Prostate gland (tissue), 2 donors: ENCODE measurements at regions not wholly inside any gene's neighbourhood (a gene's known extent, or its start where the extent isn't known, plus 50 kb on each side); places are given as distances from the start of the nearest gene placed in this dataset.
"Not testable (repeated sequence)": the region's sequence is repeated elsewhere in the genome, so short reads cannot be mapped to it uniquely, and the experiment has no call there.

ENCODE experiments used
- DNase-seq: peaks from one replicate; pipeline ENCODE4 v3.0.0-alpha.2; 2019; ENCODE audit warnings: low spot score
- H3K27ac ChIP-seq, 2 donors: fragments of 200-600 bp; sonication (generic); 2 replicates each; pipeline ENCODE4 v1.5.1; 2017 to 2019
- H3K27me3 ChIP-seq: fragments of 200-600 bp; sonication (generic); replicated peaks from 2 replicates; pipeline ENCODE4 v1.5.1; 2019; ENCODE audit not compliant: insufficient read depth
- H3K36me3 ChIP-seq, 2 donors: fragments of 200-600 bp; sonication (generic); 1 replicate in 1 of 2; 2 replicates in 1 of 2; pipeline versions ENCODE4 v1.5.1 to v1.8.1; 2017 to 2019
- H3K4me1 ChIP-seq: fragments of 200-600 bp; sonication (generic); replicated peaks from 2 replicates; pipeline ENCODE4 v1.5.1; 2019
- H3K4me3 ChIP-seq, 2 donors: fragments of 200-600 bp; sonication (generic); 2 replicates each; pipeline ENCODE4 v1.5.1; 2017 to 2019
- H3K9me3 ChIP-seq: fragments of 200-600 bp; sonication (generic); 2 replicates; pipeline ENCODE4 v1.5.1; 2017
- CTCF ChIP-seq, 4 experiments: fragments of 200-600 bp in 2 of 4; fragments of 450-650 bp in 2 of 4; sonication (generic) in 2 of 4; IDR thresholded peaks; 1 replicate in 3 of 4; 2 replicates in 1 of 4; pipeline ENCODE4 v1.5.1; 2016 to 2019; ENCODE audit warnings: antibody characterized with exemption in 4 of 4, mild to moderate bottlenecking in 2 of 4, moderate library complexity in 2 of 4
- POLR2A ChIP-seq: fragments of 450-650 bp; IDR thresholded peaks from one replicate; pipeline ENCODE4 v1.6.1; 2016; ENCODE audit warnings: antibody characterized with exemption, mild to moderate bottlenecking
- POLR2AphosphoS5 ChIP-seq: sonication (generic); formaldehyde crosslinking; IDR thresholded peaks from one replicate; pipeline ENCODE4 v1.6.1; 2017; ENCODE audit warnings: antibody characterized with exemption
- WGBS: methylation state at CpG from one replicate; pipeline ENCODE4 v1.1.5; 2018; 5-methylcytosine and 5-hydroxymethylcytosine counted together
- intact Hi-C: fragments of 100-400 bp; cut with DNase I; formaldehyde crosslinking; loops from one replicate; pipeline ENCODE4 v1.14.2; 2022

- Histone ChIP-seq H3K9me3 (no peaks in the 10 kb centered on the region), H3K36me3 (no peaks in the 10 kb centered on the region), H3K4me3 (no peak overlapping the region), H3K4me1 (no peaks in the 10 kb centered on the region), H3K27me3 (peaks cover 13% of the 10 kb centered on the region), H3K27ac (no peak overlapping the region)
- intact Hi-C loops, result no loop called here
- DNase-seq, result no peak
- TF ChIP-seq POLR2A (no peak), POLR2AphosphoS5 (no peak), CTCF (IDR thresholded peaks at IDR 0.05) (no peak)
These were observed 136.0 kb downstream of the LMLN start for GRCh38 chr3:198096015-198096414.

GRCh38 chr3:198097048-198097447, 137.0 kb downstream of the LMLN start:
- Histone ChIP-seq H3K27ac (no peak overlapping the region), H3K9me3 (no peaks in the 10 kb centered on the region), H3K4me3 (no peak overlapping the region), H3K36me3 (no peaks in the 10 kb centered on the region), H3K27me3 (peaks cover 13% of the 10 kb centered on the region), H3K4me1 (no peaks in the 10 kb centered on the region)
- no peak for DNase-seq
- WGBS, result 77% methylated on average over 7 of the region's 7 CpGs
- no peak for TF ChIP-seq POLR2AphosphoS5
- TF ChIP-seq CTCF (IDR thresholded peaks at IDR 0.05), result no peak
- no peak for TF ChIP-seq POLR2A
- intact Hi-C loops, result no loop called here

GRCh38 chr3:198098661-198099081, 138.7 kb downstream of the LMLN start:
- DNase-seq, H3K4me3 ChIP-seq, H3K9me3 ChIP-seq, intact Hi-C loops, H3K27me3 ChIP-seq, H3K27ac ChIP-seq, H3K4me1 ChIP-seq, H3K36me3 ChIP-seq: not testable (repeated sequence)
- 63% methylated on average over 9 of the region's 9 CpGs for WGBS

GRCh38 chr3:198103070-198103469, 143.1 kb downstream of the LMLN start:
- 82% methylated on average over 9 of the region's 10 CpGs for WGBS
- H3K27ac ChIP-seq, DNase-seq, H3K9me3 ChIP-seq, H3K27me3 ChIP-seq, intact Hi-C loops, H3K4me3 ChIP-seq, H3K36me3 ChIP-seq, H3K4me1 ChIP-seq: not testable (repeated sequence)

- 81% methylated on average over 4 of the region's 4 CpGs for WGBS
- peaks cover 6% of the 10 kb centered on the region for H3K27me3 ChIP-seq
- no peaks in the 10 kb centered on the region for H3K4me1 ChIP-seq
- intact Hi-C loops, result no loop called here
- TF ChIP-seq CTCF (IDR thresholded peaks at IDR 0.05) (no peak), POLR2AphosphoS5 (no peak), POLR2A (no peak)
- H3K4me3 ChIP-seq, result no peak overlapping the region
- H3K27ac ChIP-seq, result no peak overlapping the region
- H3K9me3 ChIP-seq, result no peaks in the 10 kb centered on the region
- H3K36me3 ChIP-seq, result no peaks in the 10 kb centered on the region
- DNase-seq, result no peak
These were observed 146.2 kb downstream of the LMLN start for GRCh38 chr3:198106265-198106664.

GRCh38 chr3:198107840-198108734, 148.1 kb downstream of the LMLN start:
- H3K36me3 ChIP-seq, result no peaks in the 10 kb centered on the region
- DNase-seq, result no peak
- no peak overlapping the region for H3K27ac ChIP-seq
- no peaks in the 10 kb centered on the region for H3K4me1 ChIP-seq
- WGBS, result 21% methylated on average over 6 of the region's 6 CpGs
- intact Hi-C loops, result no loop called here
- TF ChIP-seq POLR2AphosphoS5 (no peak), CTCF (IDR thresholded peaks at IDR 0.05) (no peak), POLR2A (no peak)
- H3K9me3 ChIP-seq, result no peaks in the 10 kb centered on the region
- H3K4me3 ChIP-seq, result no peak overlapping the region
- peaks cover 12% of the 10 kb centered on the region for H3K27me3 ChIP-seq
